GM21619 (cell line): ENCODE measurements at regions not wholly inside any gene's neighbourhood (a gene's known extent, or its start where the extent isn't known, plus 50 kb on each side); places are given as distances from the start of the nearest gene placed in this dataset.
"Not testable (repeated sequence)": the region's sequence is repeated elsewhere in the genome, so short reads cannot be mapped to it uniquely, and the experiment has no call there.

ENCODE experiments used
- ATAC-seq: cut with Tn5 transposase; IDR thresholded peaks from one replicate; pipeline ENCODE4 v1.9.1; 2021; ENCODE audit not compliant: unreplicated experiment

GRCh38 chr2:122007126-122007525 is 251.7 kb downstream of the TSN start:
- ATAC-seq, result no peak

- ATAC-seq, result no peak
Measured at GRCh38 chr2:122007577-122007976, 252.1 kb downstream of the TSN start.

- no peak for ATAC-seq
Measured at GRCh38 chr2:122009561-122009960, 254.1 kb downstream of the TSN start.

GRCh38 chr2:122011493-122012270 is 256.2 kb downstream of the TSN start:
- no peak for ATAC-seq

GRCh38 chr2:122018736-122019135 is 263.3 kb downstream of the TSN start:
- ATAC-seq, result no peak

- no peak for ATAC-seq
Measured at GRCh38 chr2:122019724-122020123, 264.3 kb downstream of the TSN start.

- no peak for ATAC-seq
Measured at GRCh38 chr2:122020377-122020776, 264.9 kb downstream of the TSN start.

GRCh38 chr2:122021941-122022340 is 266.5 kb downstream of the TSN start:
- ATAC-seq, result no peak

GRCh38 chr2:122022531-122022930 is 267.1 kb downstream of the TSN start:
- no peak for ATAC-seq

GRCh38 chr2:122023059-122023864 is 267.8 kb downstream of the TSN start:
- ATAC-seq, result no peak

- no peak for ATAC-seq
Measured at GRCh38 chr2:122027510-122028217, 272.2 kb downstream of the TSN start.

GRCh38 chr2:122028371-122029100 is 273.1 kb downstream of the TSN start:
- ATAC-seq, result no peak

GRCh38 chr2:122029456-122029855 is 274.0 kb downstream of the TSN start:
- no peak for ATAC-seq

GRCh38 chr2:122029945-122030344 is 274.5 kb downstream of the TSN start:
- no peak for ATAC-seq

GRCh38 chr2:122031544-122032263 is 276.3 kb downstream of the TSN start:
- ATAC-seq, result no peak

GRCh38 chr2:122032264-122032645 is 276.8 kb downstream of the TSN start:
- ATAC-seq, result no peak

- ATAC-seq, result no peak
Measured at GRCh38 chr2:122033778-122034177, 278.3 kb downstream of the TSN start.

GRCh38 chr2:122034344-122034743 is 278.9 kb downstream of the TSN start:
- ATAC-seq, result no peak

GRCh38 chr2:122034777-122035176 is 279.3 kb downstream of the TSN start:
- ATAC-seq, result no peak

GRCh38 chr2:122038816-122039215 is 283.4 kb downstream of the TSN start:
- not testable (repeated sequence) for ATAC-seq
